ENCODE measurements at regions not wholly inside any gene's neighbourhood (a gene's known extent, or its start where the extent isn't known, plus 50 kb on each side); places are given as distances from the start of the nearest gene placed in this dataset.

DNA sequence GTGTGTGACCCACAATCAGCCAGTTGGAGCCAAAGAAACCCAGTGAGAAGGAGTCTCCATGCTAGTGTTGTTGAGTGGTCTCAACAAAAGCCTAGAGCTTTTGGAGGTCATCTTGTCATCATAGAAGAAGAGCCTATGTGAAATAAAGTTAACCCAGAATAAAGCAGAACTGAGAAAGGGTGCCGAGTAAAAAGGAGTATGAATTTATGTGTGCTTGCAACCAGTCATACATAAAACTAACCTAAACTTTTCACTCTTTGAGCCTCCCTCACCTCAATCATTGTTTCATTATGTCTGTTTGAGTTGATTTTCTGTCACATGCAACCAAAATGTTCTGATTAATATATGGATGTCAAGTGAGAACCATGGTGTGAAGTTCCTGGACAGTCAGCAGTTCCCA is 599.3 kb upstream of the ZEB2 start:
- Histone ChIP-seq H3K9me3 (ENCODE audit: control insufficient read depth, insufficient read depth, low read depth, low read length) (no peaks in the 10 kb centered on the region), H3K36me3 (ENCODE audit: control insufficient read depth in 2 of 2, insufficient read depth in 1 of 2, low read length in 2 of 2) (no peaks in the 10 kb centered on the region), H3K4me1 (ENCODE audit: control insufficient read depth, insufficient read depth, low read length) (no peaks in the 10 kb centered on the region), H3K27ac (ENCODE audit: extremely low read depth, low read depth, low read length) (no peak overlapping the region), H3K4me3 (ENCODE audit: low read depth, low read length) (no peak overlapping the region)
- ChIA-PET CTCF (no interaction called here), POLR2A (no interaction called here)
- TF ChIP-seq MYNN (tag by site-specific recombination; IDR thresholded peaks at IDR 0.05; ENCODE audit: borderline replicate concordance) (no peak), ZNF221 (tag by site-specific recombination; IDR thresholded peaks at IDR 0.05; ENCODE audit: borderline replicate concordance) (no peak), ZNF48 (tag by site-specific recombination; IDR thresholded peaks at IDR 0.05) (no peak), ZNF202 (tag by site-specific recombination; IDR thresholded peaks at IDR 0.05; ENCODE audit: borderline replicate concordance) (no peak), ZFP3 (tag by site-specific recombination; IDR thresholded peaks at IDR 0.05; ENCODE audit: low read depth) (no peak), ZBTB17 (tag by site-specific recombination; IDR thresholded peaks at IDR 0.05) (no peak), ZNF302 (tag by site-specific recombination; IDR thresholded peaks at IDR 0.05; ENCODE audit: low read depth) (no peak), ZNF121 (tag by site-specific recombination; IDR thresholded peaks at IDR 0.05) (no peak), ZNF266 (tag by site-specific recombination; IDR thresholded peaks at IDR 0.05; ENCODE audit: low read depth) (no peak), ZNF792 (tag by site-specific recombination; IDR thresholded peaks at IDR 0.05) (no peak), ZNF239 (tag by site-specific recombination; IDR thresholded peaks at IDR 0.05) (no peak), ZNF791 (tag by site-specific recombination; IDR thresholded peaks at IDR 0.05) (no peak), GLIS1 (tag by site-specific recombination; IDR thresholded peaks at IDR 0.05) (no peak)
- TF ChIP-seq, protein P1, sequence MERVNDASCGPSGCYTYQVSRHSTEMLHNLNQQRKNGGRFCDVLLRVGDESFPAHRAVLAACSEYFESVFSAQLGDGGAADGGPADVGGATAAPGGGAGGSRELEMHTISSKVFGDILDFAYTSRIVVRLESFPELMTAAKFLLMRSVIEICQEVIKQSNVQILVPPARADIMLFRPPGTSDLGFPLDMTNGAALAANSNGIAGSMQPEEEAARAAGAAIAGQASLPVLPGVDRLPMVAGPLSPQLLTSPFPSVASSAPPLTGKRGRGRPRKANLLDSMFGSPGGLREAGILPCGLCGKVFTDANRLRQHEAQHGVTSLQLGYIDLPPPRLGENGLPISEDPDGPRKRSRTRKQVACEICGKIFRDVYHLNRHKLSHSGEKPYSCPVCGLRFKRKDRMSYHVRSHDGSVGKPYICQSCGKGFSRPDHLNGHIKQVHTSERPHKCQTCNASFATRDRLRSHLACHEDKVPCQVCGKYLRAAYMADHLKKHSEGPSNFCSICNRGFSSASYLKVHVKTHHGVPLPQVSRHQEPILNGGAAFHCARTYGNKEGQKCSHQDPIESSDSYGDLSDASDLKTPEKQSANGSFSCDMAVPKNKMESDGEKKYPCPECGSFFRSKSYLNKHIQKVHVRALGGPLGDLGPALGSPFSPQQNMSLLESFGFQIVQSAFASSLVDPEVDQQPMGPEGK (tag by site-specific recombination; IDR thresholded peaks at IDR 0.05): no peak

DNA sequence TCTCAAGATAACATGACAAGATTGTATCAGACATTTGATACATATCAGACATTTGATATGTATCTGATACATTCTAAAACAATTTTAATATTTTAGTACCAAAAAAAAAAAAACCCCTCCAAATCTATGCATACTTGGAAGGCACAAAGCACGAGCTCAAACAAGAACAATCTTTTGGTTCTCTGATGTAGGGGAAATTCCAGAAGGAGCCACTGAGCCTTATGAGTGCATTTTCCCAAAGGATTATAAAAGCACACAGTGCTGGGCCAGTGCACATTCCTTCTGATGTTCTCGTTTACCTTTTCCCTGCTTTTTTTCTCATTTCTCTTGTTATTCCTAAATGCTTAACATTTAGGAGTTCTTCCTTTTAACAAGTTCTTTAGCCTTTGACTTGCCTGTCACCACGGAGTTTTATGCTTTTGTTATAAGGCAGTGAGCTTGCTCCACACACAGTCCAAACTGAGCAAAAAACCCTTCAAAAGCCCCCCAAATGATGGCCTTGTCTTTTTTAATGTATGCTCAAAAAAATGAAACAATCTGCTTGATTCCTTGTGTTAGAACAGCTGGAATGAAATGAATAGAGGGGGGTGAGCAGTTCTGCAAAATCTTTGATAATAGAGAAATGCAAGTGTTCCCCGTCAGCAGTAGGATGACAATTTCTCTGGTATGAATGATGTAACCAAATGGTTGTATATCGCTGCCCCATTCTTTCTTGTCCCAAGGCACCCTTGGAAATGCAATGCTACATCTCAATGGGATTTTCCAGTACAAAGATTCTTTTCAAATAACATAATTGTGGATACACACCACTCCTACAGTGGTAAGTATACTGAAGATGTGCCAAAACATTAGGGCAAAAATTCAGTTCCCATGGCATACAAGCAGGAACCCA is 597.2 kb upstream of the ZEB2 start:
- H3K4me3 ChIP-seq (ENCODE audit: low read depth, low read length): no peak overlapping the region
- H3K4me1 ChIP-seq (ENCODE audit: control insufficient read depth, insufficient read depth, low read length): no peaks in the 10 kb centered on the region
- no peaks in the 10 kb centered on the region for H3K36me3 ChIP-seq (ENCODE audit: control insufficient read depth in 2 of 2, insufficient read depth in 1 of 2, low read length in 2 of 2)
- TF ChIP-seq OSR2 (tag by site-specific recombination; IDR thresholded peaks at IDR 0.05) (no peak), ZNF157 (tag by site-specific recombination; IDR thresholded peaks at IDR 0.05) (no peak), ZIC2 (tag by site-specific recombination; IDR thresholded peaks at IDR 0.05) (no peak), ZNF223 (tag by site-specific recombination; IDR thresholded peaks at IDR 0.05) (no peak), ZBTB7A (tag by site-specific recombination; IDR thresholded peaks at IDR 0.05; ENCODE audit: low read depth) (no peak), KLF7 (tag by site-specific recombination; IDR thresholded peaks at IDR 0.05; ENCODE audit: borderline replicate concordance) (no peak), ZNF10 (tag by site-specific recombination; IDR thresholded peaks at IDR 0.05) (no peak), ZNF16 (tag by site-specific recombination; IDR thresholded peaks at IDR 0.05; ENCODE audit: low read depth) (no peak), ZBTB21 (tag by site-specific recombination; IDR thresholded peaks at IDR 0.05) (no peak), ZNF146 (tag by site-specific recombination; IDR thresholded peaks at IDR 0.05) (no peak), ZNF239 (tag by site-specific recombination; IDR thresholded peaks at IDR 0.05) (no peak), MEIS1 (CRISPR knock-in tag; IDR thresholded peaks at IDR 0.05; ENCODE audit: borderline replicate concordance) (no peak), ZNF548 (tag by site-specific recombination; IDR thresholded peaks at IDR 0.05) (no peak), ZNF549 (tag by site-specific recombination; IDR thresholded peaks at IDR 0.05) (no peak)
- TF ChIP-seq, protein P2, sequence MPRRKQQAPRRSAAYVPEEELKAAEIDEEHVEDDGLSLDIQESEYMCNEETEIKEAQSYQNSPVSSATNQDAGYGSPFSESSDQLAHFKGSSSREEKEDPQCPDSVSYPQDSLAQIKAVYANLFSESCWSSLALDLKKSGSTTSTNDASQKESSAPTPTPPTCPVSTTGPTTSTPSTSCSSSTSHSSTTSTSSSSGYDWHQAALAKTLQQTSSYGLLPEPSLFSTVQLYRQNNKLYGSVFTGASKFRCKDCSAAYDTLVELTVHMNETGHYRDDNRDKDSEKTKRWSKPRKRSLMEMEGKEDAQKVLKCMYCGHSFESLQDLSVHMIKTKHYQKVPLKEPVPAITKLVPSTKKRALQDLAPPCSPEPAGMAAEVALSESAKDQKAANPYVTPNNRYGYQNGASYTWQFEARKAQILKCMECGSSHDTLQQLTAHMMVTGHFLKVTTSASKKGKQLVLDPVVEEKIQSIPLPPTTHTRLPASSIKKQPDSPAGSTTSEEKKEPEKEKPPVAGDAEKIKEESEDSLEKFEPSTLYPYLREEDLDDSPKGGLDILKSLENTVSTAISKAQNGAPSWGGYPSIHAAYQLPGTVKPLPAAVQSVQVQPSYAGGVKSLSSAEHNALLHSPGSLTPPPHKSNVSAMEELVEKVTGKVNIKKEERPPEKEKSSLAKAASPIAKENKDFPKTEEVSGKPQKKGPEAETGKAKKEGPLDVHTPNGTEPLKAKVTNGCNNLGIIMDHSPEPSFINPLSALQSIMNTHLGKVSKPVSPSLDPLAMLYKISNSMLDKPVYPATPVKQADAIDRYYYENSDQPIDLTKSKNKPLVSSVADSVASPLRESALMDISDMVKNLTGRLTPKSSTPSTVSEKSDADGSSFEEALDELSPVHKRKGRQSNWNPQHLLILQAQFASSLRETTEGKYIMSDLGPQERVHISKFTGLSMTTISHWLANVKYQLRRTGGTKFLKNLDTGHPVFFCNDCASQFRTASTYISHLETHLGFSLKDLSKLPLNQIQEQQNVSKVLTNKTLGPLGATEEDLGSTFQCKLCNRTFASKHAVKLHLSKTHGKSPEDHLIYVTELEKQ (tag by site-specific recombination; IDR thresholded peaks at IDR 0.05; ENCODE audit: borderline replicate concordance): no peak
- CTCF ChIA-PET: no interaction called here
- no peaks in the 10 kb centered on the region for H3K9me3 ChIP-seq (ENCODE audit: control insufficient read depth, insufficient read depth, low read depth, low read length)
- POLR2A ChIA-PET: no interaction called here
- no peak overlapping the region for H3K27ac ChIP-seq (ENCODE audit: extremely low read depth, low read depth, low read length)

Data from HEK293 (cell line).